ENCODE measurements at regions not wholly inside any gene's neighbourhood (a gene's known extent, or its start where the extent isn't known, plus 50 kb on each side); places are given as distances from the start of the nearest gene placed in this dataset.

GRCh38 chr20:50257860-50258259 is 67.2 kb downstream of the CEBPB start:
- TF ChIP-seq EZH2 (IDR thresholded peaks at IDR 0.05; ENCODE audit: borderline replicate concordance, low read length) (no peak), CTCF (IDR thresholded peaks at IDR 0.05; ENCODE audit: low read length) (no peak)
